GM21619 (cell line): ENCODE measurements at regions not wholly inside any gene's neighbourhood (a gene's known extent, or its start where the extent isn't known, plus 50 kb on each side); places are given as distances from the start of the nearest gene placed in this dataset.

ENCODE experiments used
- ATAC-seq: cut with Tn5 transposase; IDR thresholded peaks from one replicate; pipeline ENCODE4 v1.9.1; 2021; ENCODE audit not compliant: unreplicated experiment

- no peak for ATAC-seq
Observed at GRCh38 chr3:40848421-40848820, 323.7 kb downstream of the ZNF621 start.

- no peak for ATAC-seq
Observed at GRCh38 chr3:40850861-40851260, 326.1 kb downstream of the ZNF621 start.

- ATAC-seq: no peak
Observed at GRCh38 chr3:40851836-40852235, 327.1 kb downstream of the ZNF621 start.

GRCh38 chr3:40852712-40853111, 328.0 kb downstream of the ZNF621 start:
- ATAC-seq: no peak

GRCh38 chr3:40853474-40853873, 328.7 kb downstream of the ZNF621 start:
- ATAC-seq: no peak

GRCh38 chr3:40855871-40856270, 331.1 kb downstream of the ZNF621 start:
- no peak for ATAC-seq

GRCh38 chr3:40858364-40859115, 333.8 kb downstream of the ZNF621 start:
- ATAC-seq: no peak

GRCh38 chr3:40862946-40863345, 336.4 kb upstream of the CTNNB1 start:
- ATAC-seq: no peak

GRCh38 chr3:40864146-40864782, 335.0 kb upstream of the CTNNB1 start:
- no peak for ATAC-seq

GRCh38 chr3:40864915-40865314, 334.4 kb upstream of the CTNNB1 start:
- ATAC-seq: no peak

GRCh38 chr3:40867797-40868196, 331.5 kb upstream of the CTNNB1 start:
- ATAC-seq: no peak

- ATAC-seq: no peak
Observed at GRCh38 chr3:40869013-40869412, 330.3 kb upstream of the CTNNB1 start.

- no peak for ATAC-seq
Observed at GRCh38 chr3:40869939-40870338, 329.4 kb upstream of the CTNNB1 start.

GRCh38 chr3:40871394-40871793, 327.9 kb upstream of the CTNNB1 start:
- ATAC-seq: no peak

- no peak for ATAC-seq
Observed at GRCh38 chr3:40872258-40872920, 326.9 kb upstream of the CTNNB1 start.

- ATAC-seq: no peak
Observed at GRCh38 chr3:40873476-40873875, 325.8 kb upstream of the CTNNB1 start.

GRCh38 chr3:40873934-40874699, 325.2 kb upstream of the CTNNB1 start:
- ATAC-seq: no peak

- no peak for ATAC-seq
Observed at GRCh38 chr3:40875581-40875980, 323.7 kb upstream of the CTNNB1 start.

- no peak for ATAC-seq
Observed at GRCh38 chr3:40876009-40876408, 323.3 kb upstream of the CTNNB1 start.

GRCh38 chr3:40876496-40876895, 322.8 kb upstream of the CTNNB1 start:
- ATAC-seq: no peak
